HUES6 (cell line): ENCODE measurements at regions not wholly inside any gene's neighbourhood (a gene's known extent, or its start where the extent isn't known, plus 50 kb on each side); places are given as distances from the start of the nearest gene placed in this dataset.

ENCODE experiments used
- H3K27ac ChIP-seq: 2 replicates; pipeline ENCODE4 v1.7.0; 2013; ENCODE audit warnings: low read depth, mild to moderate bottlenecking, low read length, inconsistent platforms
- H3K27me3 ChIP-seq: 2 replicates; pipeline ENCODE4 v1.6.1; 2013; ENCODE audit warnings: low read length; ENCODE audit not compliant: control insufficient read depth, insufficient read depth
- H3K36me3 ChIP-seq: 2 replicates; pipeline ENCODE4 v1.6.1; 2013; ENCODE audit warnings: low read length; ENCODE audit not compliant: control insufficient read depth, insufficient read depth
- H3K4me1 ChIP-seq: 2 replicates; pipeline ENCODE4 v1.6.1; 2013; ENCODE audit warnings: low read length; ENCODE audit not compliant: control insufficient read depth, insufficient read depth
- H3K4me3 ChIP-seq: 2 replicates; pipeline ENCODE4 v1.5.1; 2013; ENCODE audit warnings: low read depth, low read length
- H3K9ac ChIP-seq: one replicate; pipeline ENCODE4 v1.6.1; 2013; ENCODE audit warnings: mild to moderate bottlenecking, low read length
- H3K9me3 ChIP-seq: 2 replicates; pipeline ENCODE4 v1.6.1; 2013; ENCODE audit warnings: low read depth, low read length; ENCODE audit not compliant: control insufficient read depth, insufficient read depth

DNA sequence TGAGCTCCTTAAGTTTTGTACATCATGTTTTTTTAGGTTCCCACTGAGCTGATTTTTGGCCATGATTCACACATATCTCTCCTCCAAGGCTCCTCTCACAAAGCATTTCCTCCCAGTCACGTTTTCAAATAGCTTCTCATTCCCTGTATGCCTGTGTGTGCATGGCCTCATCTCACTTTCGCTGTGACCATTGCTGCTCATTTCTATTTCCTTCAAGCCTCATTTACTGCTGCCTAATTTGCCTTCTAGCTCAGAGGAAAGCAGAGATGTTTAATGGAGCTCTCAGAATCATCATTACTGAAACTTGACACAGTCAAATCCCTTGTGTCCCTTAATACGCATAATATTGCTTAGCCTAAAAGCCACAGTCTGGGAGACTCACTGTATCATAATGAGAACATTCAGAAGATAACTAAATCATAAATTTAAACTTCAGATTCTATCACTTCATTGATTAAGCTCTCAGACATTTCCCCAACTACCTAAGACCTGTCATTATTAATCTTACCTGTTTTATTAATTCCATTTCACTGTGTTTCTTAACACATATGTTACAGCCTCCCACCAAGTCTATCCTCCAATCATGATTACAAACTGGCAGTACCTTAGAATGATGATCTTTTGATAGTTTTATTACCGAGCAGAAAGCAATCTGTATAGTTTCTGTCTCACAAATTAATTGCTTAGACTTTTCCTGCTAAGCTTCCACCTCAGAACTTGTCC is 278.3 kb upstream of the PTGER4 start:
- Histone ChIP-seq H3K4me1 (peaks cover 2% of the 10 kb centered on the region; the same call in 1 of the 2 replicates), H3K27me3 (no peaks in the 10 kb centered on the region), H3K9me3 (no peaks in the 10 kb centered on the region), H3K9ac (no peak overlapping the region), H3K4me3 (no peak overlapping the region), H3K36me3 (no peaks in the 10 kb centered on the region), H3K27ac (no peak overlapping the region)

DNA sequence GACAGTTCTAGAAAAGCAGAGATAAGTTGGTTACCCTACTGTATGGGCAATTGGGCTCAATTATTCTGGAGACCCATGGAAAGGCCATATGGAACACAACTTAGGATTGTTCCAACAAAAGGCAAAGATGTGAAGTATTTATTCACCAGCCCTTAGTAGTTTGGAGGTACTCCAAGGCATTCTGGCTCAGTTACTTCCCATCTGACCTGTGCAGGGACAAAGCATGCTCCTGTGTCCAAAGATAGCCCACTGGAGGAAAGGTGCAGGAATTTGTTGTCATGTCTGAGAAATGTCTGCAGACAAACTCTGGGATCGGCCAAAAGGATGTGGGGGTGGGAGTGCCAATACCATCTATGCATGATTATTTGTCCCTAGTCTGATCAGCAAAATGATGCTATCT is 279.5 kb upstream of the PTGER4 start:
- H3K4me3 ChIP-seq = no peak overlapping the region
- H3K27me3 ChIP-seq = no peaks in the 10 kb centered on the region
- H3K36me3 ChIP-seq = no peaks in the 10 kb centered on the region
- no peak overlapping the region for H3K27ac ChIP-seq
- no peak overlapping the region for H3K9ac ChIP-seq
- H3K9me3 ChIP-seq = no peaks in the 10 kb centered on the region
- peaks cover 2% of the 10 kb centered on the region; the same call in 1 of the 2 replicates for H3K4me1 ChIP-seq

DNA sequence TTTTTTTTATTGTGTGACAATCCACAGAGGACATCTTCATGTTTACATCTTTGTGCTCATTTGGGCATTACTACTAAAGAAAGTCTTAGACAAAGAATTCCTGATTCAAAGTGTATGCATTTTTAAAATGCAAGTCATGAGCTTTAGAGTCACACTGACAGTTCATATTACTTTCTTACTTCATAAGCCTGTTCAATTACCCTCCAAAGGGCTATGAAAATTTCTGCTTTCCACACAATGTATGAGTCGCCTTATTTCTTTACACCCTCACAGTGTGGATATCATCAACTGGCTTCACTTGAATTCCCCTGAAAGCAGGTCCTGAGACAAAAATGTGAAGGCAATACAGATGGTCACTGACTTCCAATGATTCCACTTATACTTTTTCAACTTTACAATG is 280.4 kb upstream of the PTGER4 start:
- H3K27ac ChIP-seq = no peak overlapping the region
- H3K4me3 ChIP-seq = no peak overlapping the region
- H3K36me3 ChIP-seq = no peaks in the 10 kb centered on the region

DNA sequence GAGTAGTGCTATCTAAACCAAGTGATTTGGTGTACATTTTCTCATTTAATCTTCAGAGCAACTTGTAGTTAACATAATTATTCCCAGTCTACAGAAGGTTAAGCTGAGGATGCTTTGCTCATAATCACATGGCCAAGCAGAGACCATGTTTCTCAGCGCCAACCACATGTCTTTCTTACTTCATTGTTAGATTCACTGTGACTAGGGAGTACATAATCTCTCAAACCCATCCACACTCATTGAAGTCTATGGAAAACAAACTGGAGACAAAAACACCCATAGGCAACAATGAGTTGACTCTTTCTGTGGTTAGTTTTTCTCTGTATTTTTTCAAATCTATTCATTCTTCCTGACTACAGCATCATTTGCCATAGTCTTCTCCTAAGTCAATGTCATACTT is 281.7 kb upstream of the PTGER4 start:
- no peaks in the 10 kb centered on the region for H3K36me3 ChIP-seq
- peaks cover 2% of the 10 kb centered on the region; the same call in 1 of the 2 replicates for H3K4me1 ChIP-seq

More for the DNA sequence above, 280.4 kb upstream of the PTGER4 start:
- Histone ChIP-seq H3K4me1 (peaks cover 2% of the 10 kb centered on the region; the same call in 1 of the 2 replicates), H3K9ac (no peak overlapping the region), H3K27me3 (no peaks in the 10 kb centered on the region), H3K9me3 (no peaks in the 10 kb centered on the region)

DNA sequence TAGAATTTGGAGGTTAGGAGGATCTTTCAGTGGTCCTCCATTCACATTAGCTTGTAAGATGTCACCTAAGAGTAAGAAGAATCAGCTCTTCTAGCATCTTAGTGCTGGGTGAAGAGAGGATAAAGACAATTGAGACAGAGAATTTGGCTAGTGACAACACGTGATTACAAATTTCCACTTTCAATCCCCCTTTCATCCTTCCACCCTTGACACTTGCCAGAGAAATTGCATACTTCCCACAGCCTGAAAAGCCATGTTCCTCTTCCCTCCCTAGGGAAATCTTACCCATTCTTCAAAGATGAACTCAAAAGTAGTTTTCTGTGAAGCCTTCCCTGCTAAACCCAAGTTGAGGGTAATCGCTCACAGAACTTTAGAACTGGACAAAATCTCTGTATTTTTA is 282.6 kb upstream of the PTGER4 start:
- H3K9ac ChIP-seq = no peak overlapping the region
- H3K27ac ChIP-seq = no peak overlapping the region
- H3K27me3 ChIP-seq = no peaks in the 10 kb centered on the region
- no peaks in the 10 kb centered on the region for H3K36me3 ChIP-seq
- no peak overlapping the region for H3K4me3 ChIP-seq
- peaks cover 2% of the 10 kb centered on the region; the same call in 1 of the 2 replicates for H3K4me1 ChIP-seq
- H3K9me3 ChIP-seq = no peaks in the 10 kb centered on the region

More for the DNA sequence above, 281.7 kb upstream of the PTGER4 start:
- Histone ChIP-seq H3K9me3 (no peaks in the 10 kb centered on the region), H3K9ac (no peak overlapping the region), H3K27me3 (no peaks in the 10 kb centered on the region), H3K4me3 (no peak overlapping the region), H3K27ac (no peak overlapping the region)

DNA sequence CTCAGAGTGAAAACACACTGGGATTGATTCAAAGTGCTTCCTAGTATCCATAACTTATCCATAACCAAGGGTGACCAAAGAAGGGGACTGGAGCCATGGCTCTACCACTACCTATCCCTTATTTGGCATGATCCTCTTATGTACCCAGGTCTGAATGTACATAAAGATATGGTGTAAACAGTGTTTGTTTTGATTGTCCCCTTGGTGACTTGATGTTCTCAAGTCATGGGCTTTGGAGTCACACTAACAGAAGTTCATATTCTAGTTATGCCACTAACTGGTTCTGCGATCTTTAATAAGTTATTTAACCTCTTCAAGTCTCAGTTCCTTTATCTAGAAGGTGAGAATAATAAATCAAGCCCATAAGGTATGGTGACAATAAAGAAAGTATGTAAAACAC is 283.4 kb upstream of the PTGER4 start:
- Histone ChIP-seq H3K27ac (no peak overlapping the region), H3K36me3 (no peaks in the 10 kb centered on the region), H3K9me3 (no peaks in the 10 kb centered on the region), H3K4me3 (no peak overlapping the region), H3K4me1 (no peaks in the 10 kb centered on the region; the same call in 1 of the 2 replicates), H3K9ac (no peak overlapping the region), H3K27me3 (no peaks in the 10 kb centered on the region)

DNA sequence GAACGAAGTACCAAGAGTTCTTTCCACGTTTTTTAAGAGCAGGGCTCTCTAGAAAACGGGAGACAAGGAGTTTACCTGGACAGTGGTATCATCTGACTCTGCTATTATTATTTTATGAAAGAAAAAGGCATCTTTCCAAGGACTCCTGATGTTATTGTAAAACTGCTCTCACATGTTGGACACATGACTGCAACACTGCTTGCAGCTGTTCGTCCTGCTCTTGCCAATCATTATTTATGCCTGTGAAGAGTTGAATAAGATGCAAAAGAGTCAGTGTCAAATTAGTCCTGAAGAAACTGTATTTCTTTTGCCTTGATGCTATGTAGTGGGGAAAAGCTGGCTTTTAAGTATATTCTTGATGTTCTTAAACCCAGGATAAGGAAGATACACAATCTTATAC is 284.5 kb upstream of the PTGER4 start:
- no peak overlapping the region for H3K4me3 ChIP-seq
- H3K9me3 ChIP-seq = no peaks in the 10 kb centered on the region
- H3K9ac ChIP-seq = no peak overlapping the region
- H3K4me1 ChIP-seq = no peaks in the 10 kb centered on the region
- H3K27me3 ChIP-seq = no peaks in the 10 kb centered on the region
- no peaks in the 10 kb centered on the region for H3K36me3 ChIP-seq
- H3K27ac ChIP-seq = no peak overlapping the region

DNA sequence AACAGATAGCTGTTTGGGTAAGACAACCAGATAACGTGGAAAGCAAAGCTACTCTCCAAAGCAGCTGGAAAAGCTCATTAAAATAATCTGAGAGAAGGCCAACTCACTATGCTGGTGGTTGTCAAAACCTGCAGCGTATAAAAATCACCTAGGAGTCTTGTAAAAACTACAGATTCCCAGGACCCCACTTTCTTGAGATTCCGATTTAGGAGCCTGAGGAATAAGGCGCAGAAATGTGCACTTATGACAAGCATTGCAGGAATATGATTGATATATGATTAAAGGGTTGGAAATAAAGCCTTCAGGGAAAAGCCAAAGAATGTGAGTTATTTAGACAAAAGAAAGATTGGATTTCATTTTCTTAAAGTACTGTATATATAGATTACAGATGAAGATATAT is 285.0 kb upstream of the PTGER4 start:
- Histone ChIP-seq H3K9ac (no peak overlapping the region), H3K27me3 (no peaks in the 10 kb centered on the region), H3K36me3 (no peaks in the 10 kb centered on the region), H3K27ac (no peak overlapping the region), H3K4me1 (no peaks in the 10 kb centered on the region), H3K4me3 (no peak overlapping the region), H3K9me3 (no peaks in the 10 kb centered on the region)

DNA sequence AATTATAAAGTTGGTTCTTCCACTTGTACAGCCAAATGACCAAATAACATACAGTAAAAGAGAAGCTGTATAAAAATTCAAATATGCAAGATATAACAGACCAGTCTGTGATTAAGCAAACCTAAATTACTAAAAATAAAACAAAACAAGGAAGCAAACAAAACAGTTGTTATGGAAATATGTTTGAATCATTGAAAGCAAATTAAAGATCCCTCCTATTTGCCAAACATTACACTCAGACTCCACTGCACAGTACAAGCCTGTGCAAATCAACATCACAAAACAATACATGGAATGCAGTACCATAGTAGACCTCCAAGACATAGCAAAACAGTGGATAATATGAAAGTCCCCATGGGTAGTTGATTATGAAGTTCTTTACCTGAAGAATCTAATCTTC is 288.1 kb upstream of the PTGER4 start:
- H3K4me1 ChIP-seq = 0 out of 2 replicates have a peak, but pooled peaks cover 3% of the 10 kb centered on the region
- H3K9me3 ChIP-seq = no peaks in the 10 kb centered on the region
- no peak overlapping the region for H3K9ac ChIP-seq
- no peak overlapping the region for H3K4me3 ChIP-seq
- no peaks in the 10 kb centered on the region for H3K36me3 ChIP-seq
- no peaks in the 10 kb centered on the region for H3K27me3 ChIP-seq
- no peak overlapping the region for H3K27ac ChIP-seq

DNA sequence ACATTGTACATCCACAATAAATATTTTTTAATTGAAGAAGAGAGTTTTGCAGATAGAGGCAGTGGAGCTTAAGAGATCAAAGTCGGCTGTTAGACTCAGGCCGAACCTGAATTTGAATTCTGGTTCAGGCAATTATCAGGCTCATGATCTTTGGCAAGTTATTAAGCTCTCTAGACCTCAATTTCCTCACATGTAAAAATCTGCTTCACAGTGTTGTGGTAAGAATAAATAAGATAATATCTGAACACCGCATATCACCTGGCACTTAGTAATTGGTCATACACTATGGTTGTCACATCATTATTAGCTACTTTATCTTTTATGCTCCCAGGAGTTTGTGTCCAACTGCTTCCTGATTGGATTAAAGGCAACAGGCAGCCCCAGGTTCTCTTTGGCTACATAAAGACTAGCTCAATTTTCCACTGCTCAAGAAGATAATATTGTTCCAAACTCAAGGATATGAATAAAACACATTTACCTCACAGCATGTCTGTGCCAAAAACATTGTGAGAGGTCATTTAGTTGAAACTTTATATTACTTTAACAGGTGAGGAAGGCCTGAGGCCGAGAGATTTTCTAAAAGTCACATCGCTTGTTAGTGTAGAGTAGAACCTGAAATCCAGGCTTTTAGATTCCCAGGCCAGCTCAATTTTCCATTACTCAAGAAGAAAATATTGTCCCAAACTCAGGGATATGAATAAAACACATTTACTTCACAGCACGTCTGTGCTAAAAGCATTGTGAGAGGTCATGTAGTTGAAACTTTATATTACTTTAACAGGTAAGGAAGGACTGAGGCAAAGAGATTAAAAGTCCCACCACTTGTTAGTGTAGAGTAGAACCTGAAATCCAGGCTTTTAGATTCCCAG is 289.2 kb upstream of the PTGER4 start:
- Histone ChIP-seq H3K4me3 (no peak overlapping the region), H3K27ac (no peak overlapping the region), H3K27me3 (no peaks in the 10 kb centered on the region), H3K9ac (no peak overlapping the region), H3K4me1 (peaks cover 10% of the 10 kb centered on the region; the same call in 1 of the 2 replicates), H3K36me3 (no peaks in the 10 kb centered on the region), H3K9me3 (no peaks in the 10 kb centered on the region)

DNA sequence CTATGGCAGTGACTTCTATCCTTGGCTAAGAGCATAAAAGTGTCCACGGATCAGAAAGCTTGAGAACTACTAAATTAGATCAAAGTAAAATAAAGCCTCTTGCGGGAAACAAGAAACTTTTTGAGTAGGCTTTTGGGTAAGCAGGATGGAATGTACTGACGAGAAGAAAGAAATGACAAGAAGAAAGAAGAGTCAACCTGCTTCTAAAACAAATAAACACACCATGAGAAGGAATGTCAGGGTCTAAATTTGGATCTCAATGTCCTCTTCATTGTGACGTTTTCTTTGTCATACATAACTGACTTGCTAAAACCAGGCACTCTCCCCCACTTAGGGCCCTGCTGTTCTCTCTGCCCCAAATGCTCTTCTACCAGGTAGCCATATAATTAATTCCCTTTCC is 290.1 kb upstream of the PTGER4 start:
- H3K36me3 ChIP-seq = no peaks in the 10 kb centered on the region
- no peaks in the 10 kb centered on the region for H3K27me3 ChIP-seq
- H3K4me3 ChIP-seq = no peak overlapping the region
- H3K9ac ChIP-seq = no peak overlapping the region
- H3K4me1 ChIP-seq = peaks cover 15% of the 10 kb centered on the region; the same call in 1 of the 2 replicates
- no peaks in the 10 kb centered on the region for H3K9me3 ChIP-seq
- H3K27ac ChIP-seq = no peak overlapping the region
